Uterus (tissue), 3 donors: ENCODE measurements at regions not wholly inside any gene's neighbourhood (a gene's known extent, or its start where the extent isn't known, plus 50 kb on each side); places are given as distances from the start of the nearest gene placed in this dataset.

ENCODE experiments used
- DNase-seq, 2 donors: peaks; one replicate each; pipeline ENCODE4 v3.0.0-alpha.2; 2019 to 2020
- H3K27ac ChIP-seq, 2 donors: fragments of 200-600 bp; sonication (generic); 1 replicate in 1 of 2; 2 replicates in 1 of 2; pipeline ENCODE4 v1.5.1; 2016 to 2018
- H3K27me3 ChIP-seq, 2 donors: fragments of 200-600 bp; sonication (generic); one replicate each; pipeline ENCODE4 v1.5.1; 2018 to 2019; ENCODE audit warnings: control low read depth in 1 of 2
- H3K36me3 ChIP-seq, 2 donors: fragments of 200-600 bp; sonication (generic); one replicate each; pipeline ENCODE4 v1.5.1; 2019; ENCODE audit warnings: control low read depth in 1 of 2
- H3K4me1 ChIP-seq, 2 donors: fragments of 200-600 bp; sonication (generic); one replicate each; pipeline ENCODE4 v1.5.1; 2018 to 2019; ENCODE audit warnings: control low read depth in 1 of 2
- H3K4me3 ChIP-seq, 2 donors: fragments of 200-600 bp; sonication (generic); 1 replicate in 1 of 2; 2 replicates in 1 of 2; pipeline ENCODE4 v1.5.1; 2018 to 2019; ENCODE audit warnings: mild to moderate bottlenecking in 1 of 2
- H3K9me3 ChIP-seq, 2 donors: fragments of 200-600 bp; sonication (generic); one replicate each; pipeline ENCODE4 v1.5.1; 2019; ENCODE audit warnings: control low read depth in 1 of 2
- POLR2A ChIP-seq, 2 donors: fragments of 450-650 bp; IDR thresholded peaks; one replicate each; pipeline ENCODE4 v1.6.1; 2016; ENCODE audit warnings: antibody characterized with exemption in 2 of 2, mild to moderate bottlenecking in 1 of 2, moderate library complexity in 1 of 2
- intact Hi-C: fragments of 100-400 bp; cut with DNase I; formaldehyde crosslinking; loops from one replicate; pipeline ENCODE4 v1.15.1; 2023; ENCODE audit warnings: low total_unique reads
- TF ChIP-seq, protein P1 (sequence below), 4 experiments: fragments of 200-600 bp in 2 of 4; fragments of 450-650 bp in 2 of 4; sonication (generic) in 2 of 4; IDR thresholded peaks; one replicate each; pipeline ENCODE4 v1.5.1; 2016 to 2019; ENCODE audit warnings: antibody characterized with exemption in 4 of 4, mild to moderate bottlenecking in 2 of 4, moderate library complexity in 1 of 4
- donor health status: DM: yes; HTN: yes; CAD: no.

- Histone ChIP-seq H3K27ac (no peak overlapping the region), H3K9me3 (no peaks in the 10 kb centered on the region), H3K27me3 (no peaks in the 10 kb centered on the region), H3K4me1 (no peaks in the 10 kb centered on the region), H3K4me3 (no peak overlapping the region), H3K36me3 (no peaks in the 10 kb centered on the region)
- intact Hi-C loops, result no loop called here
- DNase-seq, result no peak
- TF ChIP-seq POLR2A (IDR thresholded peaks at IDR 0.05), result no peak
- TF ChIP-seq, protein P1, sequence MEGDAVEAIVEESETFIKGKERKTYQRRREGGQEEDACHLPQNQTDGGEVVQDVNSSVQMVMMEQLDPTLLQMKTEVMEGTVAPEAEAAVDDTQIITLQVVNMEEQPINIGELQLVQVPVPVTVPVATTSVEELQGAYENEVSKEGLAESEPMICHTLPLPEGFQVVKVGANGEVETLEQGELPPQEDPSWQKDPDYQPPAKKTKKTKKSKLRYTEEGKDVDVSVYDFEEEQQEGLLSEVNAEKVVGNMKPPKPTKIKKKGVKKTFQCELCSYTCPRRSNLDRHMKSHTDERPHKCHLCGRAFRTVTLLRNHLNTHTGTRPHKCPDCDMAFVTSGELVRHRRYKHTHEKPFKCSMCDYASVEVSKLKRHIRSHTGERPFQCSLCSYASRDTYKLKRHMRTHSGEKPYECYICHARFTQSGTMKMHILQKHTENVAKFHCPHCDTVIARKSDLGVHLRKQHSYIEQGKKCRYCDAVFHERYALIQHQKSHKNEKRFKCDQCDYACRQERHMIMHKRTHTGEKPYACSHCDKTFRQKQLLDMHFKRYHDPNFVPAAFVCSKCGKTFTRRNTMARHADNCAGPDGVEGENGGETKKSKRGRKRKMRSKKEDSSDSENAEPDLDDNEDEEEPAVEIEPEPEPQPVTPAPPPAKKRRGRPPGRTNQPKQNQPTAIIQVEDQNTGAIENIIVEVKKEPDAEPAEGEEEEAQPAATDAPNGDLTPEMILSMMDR (IDR thresholded peaks at IDR 0.05), result no peak
Observed at GRCh38 chr10:110370006-110370405, 65.3 kb upstream of the SMNDC1 start.

DNA sequence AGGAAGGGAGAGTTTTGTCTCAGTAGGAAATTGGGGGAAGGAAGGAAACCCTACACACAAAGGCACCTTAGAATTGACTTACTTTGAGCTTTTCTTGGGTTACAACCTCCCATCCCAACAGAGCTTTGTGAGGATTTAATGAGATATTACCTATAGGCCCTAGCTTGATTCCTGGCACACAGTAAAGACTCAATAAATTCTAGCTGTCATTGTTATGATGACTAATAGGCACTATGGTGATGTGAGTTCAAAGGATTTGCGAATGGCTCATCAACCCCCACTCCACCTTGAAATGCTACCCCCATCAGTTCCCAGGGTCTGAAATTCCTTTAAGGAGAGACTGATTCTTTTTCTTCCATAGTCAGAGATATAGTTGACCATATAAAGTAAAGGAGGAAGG is 67.9 kb upstream of the SMNDC1 start:
- Histone ChIP-seq H3K27ac (no peak overlapping the region), H3K4me1 (no peaks in the 10 kb centered on the region), H3K4me3 (no peak overlapping the region), H3K9me3 (no peaks in the 10 kb centered on the region), H3K27me3 (no peaks in the 10 kb centered on the region), H3K36me3 (no peaks in the 10 kb centered on the region)
- intact Hi-C loops, result no loop called here
- no peak for DNase-seq
- TF ChIP-seq, protein P1 (IDR thresholded peaks at IDR 0.05), result no peak
- no peak for TF ChIP-seq POLR2A (IDR thresholded peaks at IDR 0.05)

- Histone ChIP-seq H3K36me3 (no peaks in the 10 kb centered on the region), H3K4me1 (no peaks in the 10 kb centered on the region), H3K9me3 (no peaks in the 10 kb centered on the region), H3K27ac (no peak overlapping the region), H3K4me3 (no peak overlapping the region), H3K27me3 (no peaks in the 10 kb centered on the region)
- intact Hi-C loops, result no loop called here
- DNase-seq, result no peak
- no peak for TF ChIP-seq POLR2A (IDR thresholded peaks at IDR 0.05)
- TF ChIP-seq, protein P1 (IDR thresholded peaks at IDR 0.05), result no peak
Observed at GRCh38 chr10:110373059-110373458, 68.3 kb upstream of the SMNDC1 start.

DNA sequence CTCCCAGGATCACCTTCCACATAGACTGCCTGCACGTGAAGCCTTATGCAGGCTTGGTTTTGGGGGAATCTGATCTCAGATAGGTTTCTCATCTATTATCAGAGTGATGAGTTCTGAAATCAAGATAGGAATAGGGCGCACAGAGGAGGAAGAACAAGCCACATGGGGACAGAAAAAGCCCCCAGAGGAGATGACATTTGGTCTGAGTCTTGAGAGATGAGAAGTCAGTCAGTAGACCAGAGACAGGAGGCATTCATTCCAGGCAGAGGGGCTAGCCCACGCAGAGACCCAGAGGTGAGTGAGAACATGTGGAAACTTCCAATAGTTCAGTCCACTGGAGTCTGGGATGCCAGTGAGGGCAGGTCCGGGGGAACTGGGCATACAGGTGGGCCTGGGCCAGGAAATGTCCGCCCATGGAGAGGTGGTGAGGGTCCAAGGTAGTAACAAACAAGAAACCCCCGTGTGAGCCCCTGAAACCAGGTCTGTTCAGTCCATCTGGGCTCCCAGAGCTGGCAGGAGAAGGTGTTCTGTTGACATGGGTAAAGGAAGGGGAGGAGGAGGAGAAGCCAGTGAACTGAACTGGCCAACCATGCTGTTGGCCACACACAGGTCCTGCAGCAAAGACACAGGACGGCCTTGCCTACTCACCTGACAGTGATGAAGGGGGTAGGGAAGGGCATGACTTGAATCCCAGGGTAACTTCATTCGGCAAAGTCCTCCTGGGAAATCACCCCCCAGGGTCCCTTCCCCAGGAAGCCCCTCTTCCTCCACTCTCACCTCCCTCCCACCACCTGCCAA is 69.3 kb upstream of the SMNDC1 start:
- Histone ChIP-seq H3K9me3 (no peaks in the 10 kb centered on the region), H3K4me1 (no peaks in the 10 kb centered on the region), H3K4me3 (no peak overlapping the region), H3K27me3 (no peaks in the 10 kb centered on the region), H3K27ac (no peak overlapping the region), H3K36me3 (no peaks in the 10 kb centered on the region)
- intact Hi-C loops, result no loop called here
- no peak for TF ChIP-seq POLR2A (IDR thresholded peaks at IDR 0.05)
- TF ChIP-seq, protein P1 (IDR thresholded peaks at IDR 0.05), result no peak
- no peak for DNase-seq

DNA sequence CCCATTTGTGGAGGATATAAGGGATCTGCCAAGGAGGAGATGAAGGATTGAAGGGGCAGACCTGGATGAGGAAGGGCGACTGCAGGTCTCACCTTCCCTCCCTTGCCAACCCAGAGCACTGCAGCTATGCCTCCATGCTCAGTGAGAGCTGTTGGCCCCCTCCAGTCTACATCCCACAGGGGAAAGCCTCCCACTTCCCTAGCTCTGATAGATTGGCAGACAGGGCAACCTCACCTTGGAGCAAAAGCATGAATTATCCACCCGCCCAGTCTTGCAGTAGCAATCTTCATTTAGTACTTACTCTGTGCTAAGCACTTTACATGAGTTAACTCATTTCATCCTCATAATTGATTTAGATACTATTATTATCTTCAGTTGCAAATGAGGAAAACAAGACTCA is 70.4 kb upstream of the SMNDC1 start:
- Histone ChIP-seq H3K27ac (no peak overlapping the region), H3K36me3 (no peaks in the 10 kb centered on the region), H3K9me3 (no peaks in the 10 kb centered on the region), H3K4me1 (no peaks in the 10 kb centered on the region), H3K4me3 (no peak overlapping the region), H3K27me3 (no peaks in the 10 kb centered on the region)
- intact Hi-C loops, result no loop called here
- DNase-seq, result no peak
- TF ChIP-seq, protein P1 (IDR thresholded peaks at IDR 0.05), result no peak
- no peak for TF ChIP-seq POLR2A (IDR thresholded peaks at IDR 0.05)
